ENCODE measurements at regions not wholly inside any gene's neighbourhood (a gene's known extent, or its start where the extent isn't known, plus 50 kb on each side); places are given as distances from the start of the nearest gene placed in this dataset.

GRCh38 chr14:53375599-53375998 is 222.5 kb upstream of the DDHD1 start:
- H3K79me2 ChIP-seq (ENCODE audit: control insufficient read depth in 1 of 2, insufficient read depth in 2 of 2, low read length in 2 of 2), result no peaks in the 10 kb centered on the region
- DNase-seq (ENCODE audit: low read depth in 1 of 2, low spot score in 2 of 2) (no peak), FAIRE-seq (no peak)
- no peak overlapping the region for H3K56ac ChIP-seq (replicated peaks; ENCODE audit: insufficient read length, low read depth, low read length)
- POLR2A ChIA-PET (ENCODE audit: partially characterized antibody), result no interaction called here
- no peak overlapping the region for H2BK12ac ChIP-seq (ENCODE audit: low read depth, low read length)
- no peaks in the 10 kb centered on the region for H3K79me1 ChIP-seq (ENCODE audit: low read depth, low read length)
- no peak overlapping the region for H2AK5ac ChIP-seq (ENCODE audit: low read depth, low read length)
- no peaks in the 10 kb centered on the region for H4K20me1 ChIP-seq (replicated peaks in 1 of 2; ENCODE audit: control insufficient read depth in 1 of 2, insufficient read depth in 2 of 2, low read length in 2 of 2)
- no peak overlapping the region for H3K14ac ChIP-seq (ENCODE audit: insufficient read length)
- H3K9me3 ChIP-seq (ENCODE audit: insufficient read depth in 2 of 2, low read depth in 1 of 2, low read length in 1 of 2), result no peaks in the 10 kb centered on the region
- no peak overlapping the region for H4K8ac ChIP-seq (ENCODE audit: extremely low read depth, insufficient read depth, low read length)
- H3K36me3 ChIP-seq (ENCODE audit: control insufficient read depth in 2 of 4, insufficient read depth in 4 of 4, low read length in 3 of 4), result no peaks in the 10 kb centered on the region
- no peak overlapping the region for H2AFZ ChIP-seq (ENCODE audit: low read length)
- H3K9ac ChIP-seq (replicated peaks in 1 of 4; ENCODE audit: extremely low read depth in 1 of 4, low read depth in 3 of 4, low read length in 3 of 4), result no peak overlapping the region
- WGBS, 2 experiments (ENCODE audit: extremely low coverage in 1 of 2, insufficient coverage in 1 of 2, insufficient read length in 1 of 2, insufficient replicate concordance in 2 of 2, low coverage in 1 of 2, low lambda C conversion rate in 2 of 2, missing lambda C conversion rate in 1 of 2), result 84% methylated on average over 3 of the region's 3 CpGs; no CpG with 5 or more reads in 1 of the 2 experiments
- no peaks in the 10 kb centered on the region for H3K4me1 ChIP-seq (replicated peaks in 1 of 4; ENCODE audit: control insufficient read depth in 3 of 4, insufficient read depth in 4 of 4, low read length in 3 of 4)
- H2BK120ac ChIP-seq (replicated peaks; ENCODE audit: low read depth, low read length), result no peak overlapping the region
- H2BK15ac ChIP-seq (ENCODE audit: low read length), result no peak overlapping the region
- H3K23ac ChIP-seq (ENCODE audit: insufficient read length), result no peak overlapping the region
- no peak overlapping the region for H2BK20ac ChIP-seq (ENCODE audit: low read length)
- CTCF ChIA-PET (ENCODE audit: partially characterized antibody), result no interaction called here
- no peak overlapping the region for H3K4me3 ChIP-seq (ENCODE audit: extremely low read depth in 1 of 4, insufficient read depth in 2 of 4, low read depth in 3 of 4, low read length in 4 of 4)
- no peak overlapping the region for H3K18ac ChIP-seq (ENCODE audit: extremely low read depth, low read length)
- no peak overlapping the region for H4K5ac ChIP-seq (ENCODE audit: insufficient read length, low read depth, low read length)
- no peak overlapping the region for H4K91ac ChIP-seq (replicated peaks; ENCODE audit: insufficient read length, low read length)
- H3K4me2 ChIP-seq (ENCODE audit: insufficient read depth in 1 of 2, low read depth in 2 of 2, low read length in 2 of 2), result no peak overlapping the region
- no peaks in the 10 kb centered on the region for H3K23me2 ChIP-seq (ENCODE audit: low read depth, low read length)
- H3K4ac ChIP-seq (replicated peaks; ENCODE audit: insufficient read length, low read depth, low read length), result no peak overlapping the region
- no peak overlapping the region for H3K27ac ChIP-seq (ENCODE audit: low read depth, low read length)
- no peak overlapping the region for H2BK5ac ChIP-seq (ENCODE audit: low read depth, low read length)
- no peaks in the 10 kb centered on the region for H3K27me3 ChIP-seq (replicated peaks in 1 of 4; ENCODE audit: control insufficient read depth in 3 of 4, extremely low read depth in 1 of 4, insufficient read depth in 3 of 4, low read length in 3 of 4)
- TF ChIP-seq SRF (IDR thresholded peaks at IDR 0.05; ENCODE audit: low read depth, low read length), result no peak
- TF ChIP-seq TBP (IDR thresholded peaks at IDR 0.05; ENCODE audit: low read depth, low read length), result no peak
- no peak for TF ChIP-seq POU5F1 (IDR thresholded peaks at IDR 0.05; ENCODE audit: low read depth, low read length)
- no peak for TF ChIP-seq SP2 (IDR thresholded peaks at IDR 0.05; ENCODE audit: low read length)
- TF ChIP-seq CEBPB (IDR thresholded peaks at IDR 0.05; ENCODE audit: low read depth, low read length), result no peak
- no peak for TF ChIP-seq RXRA (IDR thresholded peaks at IDR 0.05; ENCODE audit: insufficient read depth, low read depth, low read length)
- TF ChIP-seq HDAC6 (IDR thresholded peaks at IDR 0.05; ENCODE audit: low read depth, low read length), result no peak
- no peak for TF ChIP-seq CBX8 (IDR thresholded peaks at IDR 0.05; ENCODE audit: borderline replicate concordance, low read depth, low read length)
- TF ChIP-seq USF2 (IDR thresholded peaks at IDR 0.05; ENCODE audit: low read length), result no peak
- TF ChIP-seq CBX5 (IDR thresholded peaks at IDR 0.05; ENCODE audit: low read depth, low read length), result no peak
- no peak for TF ChIP-seq ASH2L (IDR thresholded peaks at IDR 0.05; ENCODE audit: low read length)
- no peak for TF ChIP-seq TEAD4 (IDR thresholded peaks at IDR 0.05; ENCODE audit: low read depth, low read length)
- TF ChIP-seq NANOG (IDR thresholded peaks at IDR 0.05; ENCODE audit: insufficient read depth, low read depth, low read length, poor library complexity, severe bottlenecking), result no peak

All from H1 (cell line).